H9 (cell line): ENCODE measurements at regions not wholly inside any gene's neighbourhood (a gene's known extent, or its start where the extent isn't known, plus 50 kb on each side); places are given as distances from the start of the nearest gene placed in this dataset.
"Not testable (repeated sequence)": the region's sequence is repeated elsewhere in the genome, so short reads cannot be mapped to it uniquely, and the experiment has no call there.

ENCODE experiments used
- DNase-seq: peaks from one replicate; pipeline ENCODE4 v3.0.0-alpha.2; 2017
- H2AFZ ChIP-seq: one replicate; pipeline ENCODE4 v1.6.1; 2013; ENCODE audit warnings: mild to moderate bottlenecking, low read length, control low read depth, moderate library complexity
- H2AK5ac ChIP-seq: 2 replicates; pipeline ENCODE4 v1.6.1; 2013; ENCODE audit warnings: low read length, control low read depth, mixed read lengths; ENCODE audit not compliant: insufficient read length
- H2BK120ac ChIP-seq: one replicate; pipeline ENCODE4 v1.6.1; 2013; ENCODE audit warnings: low read depth, mild to moderate bottlenecking, low read length, control low read depth, inconsistent platforms; ENCODE audit not compliant: poor library complexity, severe bottlenecking
- H2BK12ac ChIP-seq: 2 replicates; pipeline ENCODE4 v1.6.1; 2013; ENCODE audit warnings: low read length, control low read depth, mixed read lengths, low read depth; ENCODE audit not compliant: insufficient read length
- H2BK15ac ChIP-seq: 2 replicates; pipeline ENCODE4 v1.6.1; 2013; ENCODE audit warnings: low read depth, low read length, control low read depth
- H2BK20ac ChIP-seq: one replicate; pipeline ENCODE4 v1.6.1; 2013; ENCODE audit warnings: low read depth, mild to moderate bottlenecking, low read length, control low read depth, inconsistent platforms; ENCODE audit not compliant: poor library complexity, severe bottlenecking
- H2BK5ac ChIP-seq: 2 replicates; pipeline ENCODE4 v1.6.1; 2013; ENCODE audit warnings: low read length, control low read depth, mixed read lengths; ENCODE audit not compliant: insufficient read length
- H3K14ac ChIP-seq: 2 replicates; pipeline ENCODE4 v1.6.1; 2013; ENCODE audit warnings: low read length, control low read depth; ENCODE audit not compliant: insufficient read depth
- H3K18ac ChIP-seq: 2 replicates; pipeline ENCODE4 v1.6.1; 2013; ENCODE audit warnings: low read depth, mild to moderate bottlenecking, mixed read lengths, low read length, control low read depth; ENCODE audit not compliant: insufficient read length
- H3K23ac ChIP-seq: 2 replicates; pipeline ENCODE4 v1.6.1; 2013; ENCODE audit warnings: low read length, control low read depth, mixed read lengths, low read depth; ENCODE audit not compliant: insufficient read length
- H3K23me2 ChIP-seq: 2 replicates; pipeline ENCODE4 v1.6.1; 2013; ENCODE audit warnings: low read depth, mild to moderate bottlenecking, mixed read lengths, low read length, control low read depth; ENCODE audit not compliant: insufficient read length, poor library complexity, severe bottlenecking
- H3K27ac ChIP-seq: 2 replicates; pipeline ENCODE4 v1.5.1; 2013; ENCODE audit warnings: low read length, control low read depth, mixed read lengths, low read depth; ENCODE audit not compliant: insufficient read length
- H3K27me3 ChIP-seq: 2 replicates; pipeline ENCODE4 v1.6.1; 2013; ENCODE audit warnings: low read length, control low read depth, inconsistent platforms; ENCODE audit not compliant: insufficient read depth
- H3K4ac ChIP-seq: 2 replicates; pipeline ENCODE4 v1.6.1; 2013; ENCODE audit warnings: low read depth, mild to moderate bottlenecking, control low read depth, inconsistent platforms, low read length, moderate library complexity
- H3K4me1 ChIP-seq: 2 replicates; pipeline ENCODE4 v1.6.1; 2013; ENCODE audit warnings: low read length, control low read depth, inconsistent platforms; ENCODE audit not compliant: insufficient read depth
- H3K4me2 ChIP-seq: 2 replicates; pipeline ENCODE4 v1.6.1; 2013; ENCODE audit warnings: low read length, control low read depth, mixed read lengths; ENCODE audit not compliant: insufficient read length, insufficient read depth
- H3K56ac ChIP-seq: 2 replicates; pipeline ENCODE4 v1.6.1; 2013; ENCODE audit warnings: low read depth, mild to moderate bottlenecking, mixed read lengths, low read length, control low read depth; ENCODE audit not compliant: insufficient read length
- H3K79me1 ChIP-seq: 2 replicates; pipeline ENCODE4 v1.6.1; 2013; ENCODE audit warnings: low read depth, mild to moderate bottlenecking, moderate library complexity, low read length, control low read depth, inconsistent platforms; ENCODE audit not compliant: insufficient read depth, poor library complexity, severe bottlenecking
- H3K79me2 ChIP-seq: 2 replicates; pipeline ENCODE4 v1.6.1; 2013; ENCODE audit warnings: low read length, control low read depth, inconsistent platforms; ENCODE audit not compliant: insufficient read depth
- H3K9ac ChIP-seq: 2 replicates; pipeline ENCODE4 v1.6.1; 2013; ENCODE audit warnings: low read length, control low read depth, mixed read lengths; ENCODE audit not compliant: insufficient read length; ENCODE audit errors: extremely low read depth
- H3K9me3 ChIP-seq: one replicate; pipeline ENCODE4 v1.6.1; 2013; ENCODE audit warnings: low read depth, low read length, inconsistent platforms; ENCODE audit not compliant: control insufficient read depth
- H3T11ph ChIP-seq: one replicate; pipeline ENCODE4 v1.6.1; 2013; ENCODE audit warnings: mild to moderate bottlenecking, low read length, control low read depth, inconsistent platforms
- H4K20me1 ChIP-seq: one replicate; pipeline ENCODE4 v1.6.1; 2013; ENCODE audit not compliant: control insufficient read depth, insufficient read length, insufficient read depth
- H4K5ac ChIP-seq: 2 replicates; pipeline ENCODE4 v1.6.1; 2013; ENCODE audit warnings: low read depth, mild to moderate bottlenecking, mixed read lengths, low read length, control low read depth; ENCODE audit not compliant: insufficient read length
- H4K8ac ChIP-seq: replicated peaks from 2 replicates; pipeline ENCODE4 v1.6.1; 2013; ENCODE audit warnings: low read length, control low read depth, mixed read lengths, low read depth; ENCODE audit not compliant: insufficient read length
- H4K91ac ChIP-seq: 2 replicates; pipeline ENCODE4 v1.6.1; 2013; ENCODE audit warnings: low read depth, mild to moderate bottlenecking, moderate library complexity, mixed read lengths, low read length, control low read depth; ENCODE audit not compliant: insufficient read length
- H3K27ac Mint-ChIP-seq, 3 experiments: 2 replicates in 2 of 3; 3 replicates in 1 of 3; pipeline ENCODE4 v1.8.0; 2020 to 2021; ENCODE audit warnings: mixed read lengths in 3 of 3, mild to moderate bottlenecking in 1 of 3, moderate library complexity in 1 of 3
- H3K27me3 Mint-ChIP-seq: 2 replicates; pipeline ENCODE4 v1.8.0; 2021; ENCODE audit warnings: low read depth, mild to moderate bottlenecking, moderate library complexity, mixed read lengths
- H3K36me3 Mint-ChIP-seq, 3 experiments: 2 replicates in 2 of 3; 3 replicates in 1 of 3; pipeline ENCODE4 v1.8.0; 2020 to 2021; ENCODE audit warnings: low read depth in 3 of 3, mixed read lengths in 3 of 3; ENCODE audit not compliant: insufficient read depth in 1 of 3
- H3K4me1 Mint-ChIP-seq, 2 experiments: 2 replicates each; pipeline ENCODE4 v1.8.0; 2020; ENCODE audit warnings: mixed read lengths in 2 of 2
- H3K4me3 Mint-ChIP-seq, 2 experiments: 2 replicates in 1 of 2; 3 replicates in 1 of 2; pipeline ENCODE4 v1.8.0; 2020 to 2021; ENCODE audit warnings: mild to moderate bottlenecking in 2 of 2, mixed read lengths in 2 of 2, moderate library complexity in 1 of 2
- H3K9me3 Mint-ChIP-seq, 2 experiments: 2 replicates in 1 of 2; 3 replicates in 1 of 2; pipeline ENCODE4 v1.8.0; 2020; ENCODE audit warnings: mild to moderate bottlenecking in 2 of 2, mixed read lengths in 2 of 2, moderate library complexity in 1 of 2
- WGBS: extraction: QIAGEN DNeasy Blood & Tissue Kit; methylation state at CpG from one replicate; pipeline ENCODE4 v1.1.7; 2013; ENCODE audit warnings: missing lambda C conversion rate, low lambda C conversion rate, mixed read lengths; ENCODE audit not compliant: insufficient read length; ENCODE audit errors: extremely low coverage; 5-methylcytosine and 5-hydroxymethylcytosine counted together
- TF ChIP-seq, protein P1 (sequence below): fragments of 200-600 bp; sonication (generic); conservative IDR thresholded peaks from 3 replicates; pipeline ENCODE4 v1.8.0; 2021; ENCODE audit warnings: antibody characterized with exemption, mild to moderate bottlenecking

DNA sequence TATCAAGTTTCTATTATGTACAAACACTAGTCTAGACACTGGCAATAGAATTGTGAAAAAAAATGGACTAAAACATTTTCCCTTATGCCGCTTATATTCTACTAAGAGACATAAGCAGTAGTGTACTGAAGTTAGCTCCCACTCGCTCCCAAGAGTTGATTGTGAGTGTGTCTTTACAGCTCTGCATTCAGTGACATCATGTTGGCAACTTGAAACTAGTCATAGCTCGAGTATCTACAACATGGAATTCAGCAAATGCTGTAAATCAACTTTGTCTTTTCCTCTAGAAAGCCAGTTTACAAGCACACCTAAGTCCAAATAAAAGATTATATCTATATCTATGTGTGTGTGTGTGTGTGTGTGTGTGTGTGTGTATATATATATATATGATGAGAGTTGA lies 58.8 kb upstream of the MAGI2 start:
- no peak overlapping the region for H3K4me3 Mint-ChIP-seq
- peaks cover under 1% of the 10 kb centered on the region; the same call in 1 of the 2 replicates for H3K4me1 ChIP-seq
- H3K27me3 Mint-ChIP-seq, result no peaks in the 10 kb centered on the region
- no peak overlapping the region for H3K18ac ChIP-seq
- no peaks in the 10 kb centered on the region for H3K79me2 ChIP-seq
- H2BK20ac ChIP-seq, result no peak overlapping the region
- WGBS, result no CpG with 5 or more reads among the region's 3 CpGs
- no peaks in the 10 kb centered on the region for H3K9me3 ChIP-seq
- no peak overlapping the region for H4K8ac ChIP-seq
- H2BK15ac ChIP-seq, result no peak overlapping the region
- H2AFZ ChIP-seq, result no peak overlapping the region
- no peaks in the 10 kb centered on the region for H3K79me1 ChIP-seq
- no peak overlapping the region for H3T11ph ChIP-seq
- no peak overlapping the region for H3K27ac Mint-ChIP-seq
- no peak overlapping the region for H3K4me2 ChIP-seq
- H3K14ac ChIP-seq, result no peak overlapping the region
- H3K27me3 ChIP-seq, result no peaks in the 10 kb centered on the region
- no peak overlapping the region for H4K5ac ChIP-seq
- H3K4me1 Mint-ChIP-seq, result peaks cover 4 to 5% of the 10 kb centered on the region in 2 experiments; a peak in 2 of 4 replicates
- H4K91ac ChIP-seq, result no peak overlapping the region
- no peak overlapping the region for H2BK12ac ChIP-seq
- no peaks in the 10 kb centered on the region for H3K36me3 Mint-ChIP-seq
- H3K27ac ChIP-seq, result no peak overlapping the region
- H3K56ac ChIP-seq, result no peak overlapping the region
- H3K4ac ChIP-seq, result no peak overlapping the region
- no peaks in the 10 kb centered on the region for H3K9me3 Mint-ChIP-seq
- no peak overlapping the region for H2BK120ac ChIP-seq
- no peaks in the 10 kb centered on the region for H4K20me1 ChIP-seq
- H2AK5ac ChIP-seq, result no peak overlapping the region
- H3K9ac ChIP-seq, result no peak overlapping the region
- TF ChIP-seq, protein P1, sequence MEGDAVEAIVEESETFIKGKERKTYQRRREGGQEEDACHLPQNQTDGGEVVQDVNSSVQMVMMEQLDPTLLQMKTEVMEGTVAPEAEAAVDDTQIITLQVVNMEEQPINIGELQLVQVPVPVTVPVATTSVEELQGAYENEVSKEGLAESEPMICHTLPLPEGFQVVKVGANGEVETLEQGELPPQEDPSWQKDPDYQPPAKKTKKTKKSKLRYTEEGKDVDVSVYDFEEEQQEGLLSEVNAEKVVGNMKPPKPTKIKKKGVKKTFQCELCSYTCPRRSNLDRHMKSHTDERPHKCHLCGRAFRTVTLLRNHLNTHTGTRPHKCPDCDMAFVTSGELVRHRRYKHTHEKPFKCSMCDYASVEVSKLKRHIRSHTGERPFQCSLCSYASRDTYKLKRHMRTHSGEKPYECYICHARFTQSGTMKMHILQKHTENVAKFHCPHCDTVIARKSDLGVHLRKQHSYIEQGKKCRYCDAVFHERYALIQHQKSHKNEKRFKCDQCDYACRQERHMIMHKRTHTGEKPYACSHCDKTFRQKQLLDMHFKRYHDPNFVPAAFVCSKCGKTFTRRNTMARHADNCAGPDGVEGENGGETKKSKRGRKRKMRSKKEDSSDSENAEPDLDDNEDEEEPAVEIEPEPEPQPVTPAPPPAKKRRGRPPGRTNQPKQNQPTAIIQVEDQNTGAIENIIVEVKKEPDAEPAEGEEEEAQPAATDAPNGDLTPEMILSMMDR, result no peak
- H3K23ac ChIP-seq, result no peak overlapping the region
- H3K23me2 ChIP-seq, result no peaks in the 10 kb centered on the region
- no peak for DNase-seq
- H2BK5ac ChIP-seq, result no peak overlapping the region

GRCh38 chr7:79511056-79511455 lies 57.6 kb upstream of the MAGI2 start:
- not testable (repeated sequence) for H4K91ac ChIP-seq, H2BK15ac ChIP-seq, H2BK5ac ChIP-seq, H2BK20ac ChIP-seq, H3K36me3 Mint-ChIP-seq, H2AFZ ChIP-seq, H4K8ac ChIP-seq, H3K4ac ChIP-seq, H3K9me3 Mint-ChIP-seq, H3K23ac ChIP-seq, H3K4me2 ChIP-seq, H3K18ac ChIP-seq, H4K5ac ChIP-seq, H3K27ac ChIP-seq, H3T11ph ChIP-seq, H3K79me2 ChIP-seq, H3K9me3 ChIP-seq, H2AK5ac ChIP-seq, H3K27ac Mint-ChIP-seq, DNase-seq, H3K4me3 Mint-ChIP-seq, H2BK12ac ChIP-seq, H3K14ac ChIP-seq, H3K23me2 ChIP-seq, H3K4me1 ChIP-seq, H3K56ac ChIP-seq, H3K27me3 ChIP-seq, H4K20me1 ChIP-seq, H3K9ac ChIP-seq, H3K79me1 ChIP-seq, H3K27me3 Mint-ChIP-seq, H2BK120ac ChIP-seq
- H3K4me1 Mint-ChIP-seq, result peaks cover 11 to 15% of the 10 kb centered on the region in 2 experiments
- no CpG with 5 or more reads among the region's 1 CpG for WGBS
